ENCODE measurements at regions not wholly inside any gene's neighbourhood (a gene's known extent, or its start where the extent isn't known, plus 50 kb on each side); places are given as distances from the start of the nearest gene placed in this dataset.
A peak's percentile ranks its signal among the peaks of the same experiment; 100 is the strongest.

- no peak for DNase-seq
- in situ Hi-C loops (cut with MboI; ENCODE audit: low pct_ligation_motif_present in 1 of 4, low pct_unique_long_range_greater_than_20kb in 1 of 4, low sequenced_read_pairs in 3 of 4): no loop called here
- TF ChIP-seq, protein P1, sequence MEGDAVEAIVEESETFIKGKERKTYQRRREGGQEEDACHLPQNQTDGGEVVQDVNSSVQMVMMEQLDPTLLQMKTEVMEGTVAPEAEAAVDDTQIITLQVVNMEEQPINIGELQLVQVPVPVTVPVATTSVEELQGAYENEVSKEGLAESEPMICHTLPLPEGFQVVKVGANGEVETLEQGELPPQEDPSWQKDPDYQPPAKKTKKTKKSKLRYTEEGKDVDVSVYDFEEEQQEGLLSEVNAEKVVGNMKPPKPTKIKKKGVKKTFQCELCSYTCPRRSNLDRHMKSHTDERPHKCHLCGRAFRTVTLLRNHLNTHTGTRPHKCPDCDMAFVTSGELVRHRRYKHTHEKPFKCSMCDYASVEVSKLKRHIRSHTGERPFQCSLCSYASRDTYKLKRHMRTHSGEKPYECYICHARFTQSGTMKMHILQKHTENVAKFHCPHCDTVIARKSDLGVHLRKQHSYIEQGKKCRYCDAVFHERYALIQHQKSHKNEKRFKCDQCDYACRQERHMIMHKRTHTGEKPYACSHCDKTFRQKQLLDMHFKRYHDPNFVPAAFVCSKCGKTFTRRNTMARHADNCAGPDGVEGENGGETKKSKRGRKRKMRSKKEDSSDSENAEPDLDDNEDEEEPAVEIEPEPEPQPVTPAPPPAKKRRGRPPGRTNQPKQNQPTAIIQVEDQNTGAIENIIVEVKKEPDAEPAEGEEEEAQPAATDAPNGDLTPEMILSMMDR (IDR thresholded peaks at IDR 0.05): no peak
- no peak for TF ChIP-seq EP300 (IDR thresholded peaks at IDR 0.05; ENCODE audit: low read depth)
- no peak for TF ChIP-seq POLR2A (IDR thresholded peaks at IDR 0.05)
- no peak for TF ChIP-seq POLR2AphosphoS5 (IDR thresholded peaks at IDR 0.05)
- H3K36me3 ChIP-seq: no peaks in the 10 kb centered on the region
- H3K4me1 ChIP-seq: peaks cover 8 to 40% (median 13%) of the 10 kb centered on the region in 4 donors
- no peak overlapping the region for H3K4me3 ChIP-seq
- no peaks in the 10 kb centered on the region for H3K9me3 ChIP-seq
- H3K27ac ChIP-seq: peak overlapping the region in 3 of 4 donors; percentile 72 to 80 (median 80)
- H3K27me3 ChIP-seq: no peaks in the 10 kb centered on the region
- 90% methylated on average over 6 to 7 of the region's 7 CpGs for WGBS, 2 donors (ENCODE audit: low coverage in 1 of 2)
- intact Hi-C loops (cut with DNase I; ENCODE audit: low total_unique reads): loop anchor here (10.0 kb wide), 1 partner anchor 109 kb away; the partner anchor contains the start of gene BTG1
Measured at GRCh38 chr12:92036061-92036620, 109.5 kb downstream of the BTG1 start.

GRCh38 chr12:92035477-92035876 lies 110.2 kb downstream of the BTG1 start:
- no peaks in the 10 kb centered on the region for H3K9me3 ChIP-seq
- intact Hi-C loops (cut with DNase I; ENCODE audit: low total_unique reads) (loop anchor here (10.0 kb wide), 1 partner anchor 109 kb away; the partner anchor contains the start of gene BTG1), in situ Hi-C loops (cut with MboI; ENCODE audit: low pct_ligation_motif_present in 1 of 4, low pct_unique_long_range_greater_than_20kb in 1 of 4, low sequenced_read_pairs in 3 of 4) (no loop called here)
- peak overlapping the region; percentile 72 to 80 (median 80) for H3K27ac ChIP-seq
- 40 to 66% methylated on average over 1 of the region's 1 CpG for WGBS, 2 donors (ENCODE audit: low coverage in 1 of 2)
- H3K27me3 ChIP-seq: no peaks in the 10 kb centered on the region
- DNase-seq: no peak
- no peaks in the 10 kb centered on the region for H3K36me3 ChIP-seq
- peaks cover 8 to 47% (median 18%) of the 10 kb centered on the region in 4 donors for H3K4me1 ChIP-seq
- peak overlapping the region in 3 of 4 donors; percentile 5 to 35 (median 11) for H3K4me3 ChIP-seq
- TF ChIP-seq EP300 (IDR thresholded peaks at IDR 0.05; ENCODE audit: low read depth): no peak
- TF ChIP-seq POLR2A (IDR thresholded peaks at IDR 0.05): no peak
- TF ChIP-seq, protein P1 (IDR thresholded peaks at IDR 0.05): no peak

DNA sequence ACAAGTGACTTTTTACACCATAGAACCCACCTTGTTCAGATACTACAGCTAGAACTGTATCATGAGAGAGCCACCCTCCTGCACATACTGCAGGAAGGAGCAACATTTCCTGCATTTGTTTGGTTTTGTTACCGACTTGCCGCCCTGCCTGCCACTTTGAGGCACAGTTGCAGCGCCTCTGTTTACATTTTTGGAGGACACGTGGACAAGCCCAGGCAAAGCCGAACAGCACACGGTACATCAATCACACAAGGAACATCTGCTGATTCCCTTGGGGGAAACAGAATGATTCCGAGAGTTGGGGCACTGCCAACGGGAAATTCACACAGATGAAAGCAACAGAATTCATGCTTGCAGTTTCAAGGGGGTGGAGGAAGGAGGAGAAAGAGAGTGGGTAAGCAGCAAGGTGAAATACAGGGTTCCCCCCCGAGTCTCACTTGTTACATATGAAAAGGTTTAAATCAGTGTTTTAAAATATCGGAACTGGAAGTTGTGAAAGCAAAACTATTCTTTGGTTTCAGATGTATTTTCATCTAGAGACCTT lies 110.7 kb downstream of the BTG1 start:
- peak overlapping the region; percentile 72 to 80 (median 80) for H3K27ac ChIP-seq
- WGBS, 2 donors (ENCODE audit: low coverage in 1 of 2): 0 to 3% methylated on average over 3 to 10 of the region's 10 CpGs
- intact Hi-C loops (cut with DNase I; ENCODE audit: low total_unique reads): loop anchor here (10.0 kb wide), 1 partner anchor 110 kb away; the partner anchor contains the start of gene BTG1
- no peaks in the 10 kb centered on the region for H3K27me3 ChIP-seq
- H3K4me1 ChIP-seq: peaks cover 8 to 52% (median 22%) of the 10 kb centered on the region in 4 donors
- DNase-seq: peak; percentile 73
- TF ChIP-seq POLR2A (IDR thresholded peaks at IDR 0.05) (peak; percentile 57), POLR2AphosphoS5 (IDR thresholded peaks at IDR 0.05) (peak; percentile 69 to 80 (median 70)), EP300 (IDR thresholded peaks at IDR 0.05; ENCODE audit: low read depth) (no peak)
- no peaks in the 10 kb centered on the region for H3K36me3 ChIP-seq
- peak overlapping the region in 3 of 4 donors; percentile 5 to 35 (median 11) for H3K4me3 ChIP-seq
- in situ Hi-C loops (cut with MboI; ENCODE audit: low pct_ligation_motif_present in 1 of 4, low pct_unique_long_range_greater_than_20kb in 1 of 4, low sequenced_read_pairs in 3 of 4): no loop called here
- H3K9me3 ChIP-seq: no peaks in the 10 kb centered on the region

DNA sequence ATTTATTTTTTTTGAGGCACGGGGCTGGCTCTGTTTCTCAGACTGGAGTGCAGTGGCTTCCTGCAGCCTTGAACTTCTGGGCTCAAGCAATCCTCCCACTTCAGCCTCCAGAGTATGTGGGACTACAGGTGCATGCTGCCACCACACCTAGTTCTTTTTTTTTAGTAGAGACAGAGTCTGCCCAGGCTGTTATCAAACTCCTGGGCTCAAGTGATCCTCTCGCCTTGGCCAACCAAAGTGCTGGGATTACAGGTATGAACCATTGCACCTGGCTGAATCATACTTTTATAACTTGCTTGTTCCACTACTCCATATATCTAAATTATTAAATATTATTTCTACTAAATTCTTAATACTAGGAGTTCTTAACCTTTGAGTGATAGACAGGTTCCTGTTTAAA lies 111.6 kb downstream of the BTG1 start:
- intact Hi-C loops (cut with DNase I; ENCODE audit: low total_unique reads) (loop anchor here (10.0 kb wide), 1 partner anchor 111 kb away; the partner anchor contains the start of gene BTG1), in situ Hi-C loops (cut with MboI; ENCODE audit: low pct_ligation_motif_present in 1 of 4, low pct_unique_long_range_greater_than_20kb in 1 of 4, low sequenced_read_pairs in 3 of 4) (no loop called here)
- Histone ChIP-seq H3K4me3 (no peak overlapping the region), H3K27ac (peak overlapping the region; percentile 72 to 80 (median 80)), H3K27me3 (no peaks in the 10 kb centered on the region), H3K4me1 (peaks cover 8 to 59% (median 22%) of the 10 kb centered on the region in 4 donors), H3K36me3 (no peaks in the 10 kb centered on the region), H3K9me3 (no peaks in the 10 kb centered on the region)
- peak; percentile 14 for DNase-seq
- no peak for TF ChIP-seq POLR2AphosphoS5 (IDR thresholded peaks at IDR 0.05)
- 42 to 71% methylated on average over 1 to 2 of the region's 2 CpGs for WGBS, 2 donors (ENCODE audit: low coverage in 1 of 2)

DNA sequence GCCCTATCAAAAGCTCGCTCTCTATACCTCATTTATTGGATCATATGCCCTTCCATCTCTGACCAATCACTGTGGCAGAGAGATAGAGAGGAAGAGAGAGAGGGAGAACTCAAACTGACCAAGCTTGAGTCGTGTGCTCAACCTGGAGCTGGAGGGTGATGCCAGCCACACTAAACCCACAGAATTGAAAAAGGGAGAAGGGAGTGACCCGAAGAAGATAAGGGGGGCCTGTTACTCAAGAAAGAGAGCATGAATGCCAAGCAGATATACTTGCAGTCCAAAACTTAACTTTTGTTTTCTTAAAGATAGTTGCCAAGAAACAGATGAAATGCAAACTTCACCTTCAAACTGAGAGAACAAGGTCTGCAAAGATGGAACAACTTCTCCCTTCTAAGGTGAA lies 112.7 kb downstream of the BTG1 start:
- Histone ChIP-seq H3K36me3 (no peaks in the 10 kb centered on the region), H3K9me3 (no peaks in the 10 kb centered on the region), H3K4me3 (no peak overlapping the region), H3K4me1 (peaks cover 8 to 68% (median 22%) of the 10 kb centered on the region in 4 donors), H3K27ac (peak overlapping the region; percentile 72 to 80 (median 80)), H3K27me3 (no peaks in the 10 kb centered on the region)
- WGBS, 2 donors (ENCODE audit: low coverage in 1 of 2): 74 to 87% methylated on average over 3 of the region's 3 CpGs
- intact Hi-C loops (cut with DNase I; ENCODE audit: low total_unique reads) (loop anchor here (10.0 kb wide), 1 partner anchor 112 kb away; the partner anchor contains the start of gene BTG1), in situ Hi-C loops (cut with MboI; ENCODE audit: low pct_ligation_motif_present in 1 of 4, low pct_unique_long_range_greater_than_20kb in 1 of 4, low sequenced_read_pairs in 3 of 4) (no loop called here)
- no peak for DNase-seq
- TF ChIP-seq POLR2AphosphoS5 (IDR thresholded peaks at IDR 0.05): no peak
- no peak for TF ChIP-seq POLR2A (IDR thresholded peaks at IDR 0.05)
- TF ChIP-seq, protein P1 (IDR thresholded peaks at IDR 0.05): no peak
- no peak for TF ChIP-seq EP300 (IDR thresholded peaks at IDR 0.05; ENCODE audit: low read depth)
